HFFc6 (cell line): ENCODE measurements at regions not wholly inside any gene's neighbourhood (a gene's known extent, or its start where the extent isn't known, plus 50 kb on each side); places are given as distances from the start of the nearest gene placed in this dataset.

Experiments
- DNase-seq: peaks from one replicate; pipeline ENCODE4 v3.0.0-alpha.2; 2018
- H3K27ac Mint-ChIP-seq: 2 replicates; pipeline ENCODE4 v1.8.0; 2020; ENCODE audit warnings: mild to moderate bottlenecking, mixed read lengths
- H3K27me3 Mint-ChIP-seq: 2 replicates; pipeline ENCODE4 v1.8.0; 2021; ENCODE audit warnings: mild to moderate bottlenecking, moderate library complexity, mixed read lengths; ENCODE audit not compliant: insufficient read depth
- H3K36me3 Mint-ChIP-seq: 2 replicates; pipeline ENCODE4 v1.8.0; 2021; ENCODE audit warnings: low read depth, mixed read lengths
- H3K4me1 Mint-ChIP-seq: 2 replicates; pipeline ENCODE4 v1.8.0; 2020; ENCODE audit warnings: low read depth, mixed read lengths
- H3K4me3 Mint-ChIP-seq: 2 replicates; pipeline ENCODE4 v1.8.0; 2020; ENCODE audit warnings: mild to moderate bottlenecking, moderate library complexity, mixed read lengths
- H3K9me3 Mint-ChIP-seq: 2 replicates; pipeline ENCODE4 v1.8.0; 2020; ENCODE audit warnings: mild to moderate bottlenecking, mixed read lengths
- TF ChIP-seq, protein P1 (sequence below): fragments of 200-600 bp; sonication (generic); IDR thresholded peaks from 2 replicates; pipeline ENCODE4 v1.5.0; 2021; ENCODE audit warnings: antibody characterized with exemption, mild to moderate bottlenecking

DNA sequence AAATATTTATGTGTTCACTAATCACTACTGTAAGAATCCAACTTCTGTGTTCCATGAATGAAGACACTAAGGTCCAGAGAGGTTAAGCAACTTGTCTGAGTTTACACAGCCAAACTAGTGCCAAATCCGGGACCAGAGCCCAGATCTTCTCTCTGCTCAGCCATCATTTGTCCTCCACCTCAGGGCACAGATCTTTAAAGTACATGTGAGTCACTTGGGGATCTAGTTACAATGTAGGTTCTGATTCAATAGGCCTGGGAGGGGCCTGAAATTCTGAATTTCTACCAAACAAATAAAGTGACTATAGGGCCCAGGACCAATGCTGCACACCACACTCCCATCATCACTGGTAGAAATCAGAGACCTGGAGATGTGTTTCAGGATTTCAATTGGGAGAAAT is 162.9 kb downstream of the GXYLT1 start:
- H3K4me1 Mint-ChIP-seq, result no peaks in the 10 kb centered on the region
- DNase-seq, result no peak
- H3K4me3 Mint-ChIP-seq, result no peak overlapping the region

DNA sequence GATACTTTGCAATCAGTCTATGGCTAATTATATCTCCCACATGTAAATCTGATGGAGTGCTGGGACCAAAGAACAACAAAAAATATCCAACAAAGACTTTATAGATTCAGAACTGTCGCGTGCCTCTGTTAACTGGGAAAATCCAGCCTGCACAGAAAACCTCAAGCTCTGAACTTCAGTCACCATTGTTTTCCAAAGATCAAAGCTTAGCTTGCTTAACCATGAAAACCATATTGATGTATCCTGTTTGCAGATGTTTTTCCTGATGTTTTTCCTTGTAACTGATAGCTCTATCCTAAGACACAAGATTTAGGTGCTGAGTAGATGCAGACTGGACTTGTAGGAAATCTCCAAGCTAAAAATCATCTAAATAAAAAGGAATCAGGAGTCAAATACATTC is 163.7 kb downstream of the GXYLT1 start:
- Mint-ChIP-seq H3K4me1 (no peaks in the 10 kb centered on the region), H3K27me3 (no peaks in the 10 kb centered on the region), H3K4me3 (no peak overlapping the region), H3K9me3 (peaks cover 6% of the 10 kb centered on the region), H3K27ac (no peak overlapping the region), H3K36me3 (no peaks in the 10 kb centered on the region; the same call in 1 of the 2 replicates)
- TF ChIP-seq, protein P1, sequence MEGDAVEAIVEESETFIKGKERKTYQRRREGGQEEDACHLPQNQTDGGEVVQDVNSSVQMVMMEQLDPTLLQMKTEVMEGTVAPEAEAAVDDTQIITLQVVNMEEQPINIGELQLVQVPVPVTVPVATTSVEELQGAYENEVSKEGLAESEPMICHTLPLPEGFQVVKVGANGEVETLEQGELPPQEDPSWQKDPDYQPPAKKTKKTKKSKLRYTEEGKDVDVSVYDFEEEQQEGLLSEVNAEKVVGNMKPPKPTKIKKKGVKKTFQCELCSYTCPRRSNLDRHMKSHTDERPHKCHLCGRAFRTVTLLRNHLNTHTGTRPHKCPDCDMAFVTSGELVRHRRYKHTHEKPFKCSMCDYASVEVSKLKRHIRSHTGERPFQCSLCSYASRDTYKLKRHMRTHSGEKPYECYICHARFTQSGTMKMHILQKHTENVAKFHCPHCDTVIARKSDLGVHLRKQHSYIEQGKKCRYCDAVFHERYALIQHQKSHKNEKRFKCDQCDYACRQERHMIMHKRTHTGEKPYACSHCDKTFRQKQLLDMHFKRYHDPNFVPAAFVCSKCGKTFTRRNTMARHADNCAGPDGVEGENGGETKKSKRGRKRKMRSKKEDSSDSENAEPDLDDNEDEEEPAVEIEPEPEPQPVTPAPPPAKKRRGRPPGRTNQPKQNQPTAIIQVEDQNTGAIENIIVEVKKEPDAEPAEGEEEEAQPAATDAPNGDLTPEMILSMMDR, result no peak
- no peak for DNase-seq

More for the DNA sequence above, 162.9 kb downstream of the GXYLT1 start:
- no peak overlapping the region for H3K27ac Mint-ChIP-seq
- H3K9me3 Mint-ChIP-seq, result peaks cover 6% of the 10 kb centered on the region
- H3K36me3 Mint-ChIP-seq, result no peaks in the 10 kb centered on the region; the same call in 1 of the 2 replicates
- H3K27me3 Mint-ChIP-seq, result peaks cover 2% of the 10 kb centered on the region; the same call in 1 of the 2 replicates
- TF ChIP-seq, protein P1, result no peak

GRCh38 chr12:41980390-41980789 is 164.3 kb downstream of the GXYLT1 start:
- H3K4me1 Mint-ChIP-seq, result no peaks in the 10 kb centered on the region
- TF ChIP-seq, protein P1, result no peak
- H3K36me3 Mint-ChIP-seq, result no peaks in the 10 kb centered on the region; the same call in 1 of the 2 replicates
- no peak for DNase-seq
- H3K27me3 Mint-ChIP-seq, result no peaks in the 10 kb centered on the region
- no peak overlapping the region for H3K4me3 Mint-ChIP-seq
- H3K9me3 Mint-ChIP-seq, result peaks cover 6% of the 10 kb centered on the region
- H3K27ac Mint-ChIP-seq, result no peak overlapping the region

- TF ChIP-seq, protein P1, result no peak
- Mint-ChIP-seq H3K4me3 (no peak overlapping the region), H3K9me3 (peaks cover 6% of the 10 kb centered on the region), H3K36me3 (no peaks in the 10 kb centered on the region; the same call in 1 of the 2 replicates), H3K27ac (no peak overlapping the region), H3K27me3 (no peaks in the 10 kb centered on the region), H3K4me1 (no peaks in the 10 kb centered on the region)
- no peak for DNase-seq
These were observed 165.1 kb downstream of the GXYLT1 start for GRCh38 chr12:41979574-41979973.

- Mint-ChIP-seq H3K36me3 (no peaks in the 10 kb centered on the region), H3K4me3 (no peak overlapping the region), H3K4me1 (no peaks in the 10 kb centered on the region), H3K9me3 (no peaks in the 10 kb centered on the region), H3K27ac (no peak overlapping the region), H3K27me3 (no peaks in the 10 kb centered on the region)
- TF ChIP-seq, protein P1, result no peak
- DNase-seq, result no peak
These were observed 172.1 kb downstream of the GXYLT1 start for GRCh38 chr12:41972598-41972997.

DNA sequence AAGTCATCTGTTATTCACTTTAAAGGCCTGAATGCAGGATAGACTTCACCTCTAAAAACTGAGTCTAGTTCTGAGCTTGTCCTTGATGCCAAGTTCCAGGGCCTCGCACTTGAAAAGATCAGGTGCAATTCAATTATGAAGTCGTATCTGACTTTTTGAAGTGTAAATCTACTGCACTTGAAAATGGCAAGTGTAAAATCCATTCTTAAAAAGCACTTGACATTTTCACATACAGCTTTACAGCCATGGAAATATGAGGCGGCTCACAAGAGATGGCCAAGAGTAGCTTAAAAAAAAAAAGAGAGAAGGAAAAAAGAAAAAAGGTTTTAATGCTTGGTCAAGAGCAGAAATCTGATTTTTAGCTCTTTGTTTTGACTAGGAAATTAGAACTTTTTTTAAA is 172.5 kb downstream of the GXYLT1 start:
- H3K4me3 Mint-ChIP-seq, result no peak overlapping the region
- no peak for DNase-seq
- no peaks in the 10 kb centered on the region for H3K36me3 Mint-ChIP-seq
- no peaks in the 10 kb centered on the region for H3K4me1 Mint-ChIP-seq
- H3K27me3 Mint-ChIP-seq, result no peaks in the 10 kb centered on the region
- no peak overlapping the region for H3K27ac Mint-ChIP-seq
- TF ChIP-seq, protein P1, result no peak
- H3K9me3 Mint-ChIP-seq, result no peaks in the 10 kb centered on the region
